ENCODE measurements at regions not wholly inside any gene's neighbourhood (a gene's known extent, or its start where the extent isn't known, plus 50 kb on each side); places are given as distances from the start of the nearest gene placed in this dataset.

DNA sequence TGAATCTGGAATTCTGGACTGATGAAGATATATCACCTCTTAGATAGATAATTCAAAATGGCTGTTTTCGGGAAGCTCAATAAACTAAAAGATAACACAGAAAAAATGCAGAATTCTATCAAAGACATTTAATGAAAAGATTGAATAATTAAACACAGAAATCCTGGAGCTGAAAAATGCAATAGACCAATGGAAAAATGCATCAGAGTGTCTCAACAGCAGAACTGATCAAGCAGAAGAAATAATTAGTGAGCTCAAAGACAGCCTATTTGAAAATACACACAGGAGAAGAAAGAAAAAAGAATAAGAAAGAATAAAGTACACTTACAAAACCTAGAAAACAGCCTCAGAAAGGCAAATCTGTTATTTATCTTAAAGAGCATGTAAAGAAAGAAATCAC is 356.4 kb upstream of the B3GAT1 start:
- TF ChIP-seq, protein P1, sequence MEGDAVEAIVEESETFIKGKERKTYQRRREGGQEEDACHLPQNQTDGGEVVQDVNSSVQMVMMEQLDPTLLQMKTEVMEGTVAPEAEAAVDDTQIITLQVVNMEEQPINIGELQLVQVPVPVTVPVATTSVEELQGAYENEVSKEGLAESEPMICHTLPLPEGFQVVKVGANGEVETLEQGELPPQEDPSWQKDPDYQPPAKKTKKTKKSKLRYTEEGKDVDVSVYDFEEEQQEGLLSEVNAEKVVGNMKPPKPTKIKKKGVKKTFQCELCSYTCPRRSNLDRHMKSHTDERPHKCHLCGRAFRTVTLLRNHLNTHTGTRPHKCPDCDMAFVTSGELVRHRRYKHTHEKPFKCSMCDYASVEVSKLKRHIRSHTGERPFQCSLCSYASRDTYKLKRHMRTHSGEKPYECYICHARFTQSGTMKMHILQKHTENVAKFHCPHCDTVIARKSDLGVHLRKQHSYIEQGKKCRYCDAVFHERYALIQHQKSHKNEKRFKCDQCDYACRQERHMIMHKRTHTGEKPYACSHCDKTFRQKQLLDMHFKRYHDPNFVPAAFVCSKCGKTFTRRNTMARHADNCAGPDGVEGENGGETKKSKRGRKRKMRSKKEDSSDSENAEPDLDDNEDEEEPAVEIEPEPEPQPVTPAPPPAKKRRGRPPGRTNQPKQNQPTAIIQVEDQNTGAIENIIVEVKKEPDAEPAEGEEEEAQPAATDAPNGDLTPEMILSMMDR (IDR thresholded peaks at IDR 0.05 in 4 of 5, conservative IDR thresholded peaks at IDR 0.05 in 1 of 5): no peak
- TF ChIP-seq POLR2A (IDR thresholded peaks at IDR 0.05): no peak
